ENCODE measurements at regions not wholly inside any gene's neighbourhood (a gene's known extent, or its start where the extent isn't known, plus 50 kb on each side); places are given as distances from the start of the nearest gene placed in this dataset.

GRCh38 chr2:120596191-120596811 lies 139.4 kb upstream of the GLI2 start:
- Mint-ChIP-seq H3K4me1 (no peaks in the 10 kb centered on the region), H3K4me3 (no peak overlapping the region), H3K36me3 (no peaks in the 10 kb centered on the region), H3K27ac (no peak overlapping the region), H3K27me3 (peaks cover 23% of the 10 kb centered on the region), H3K9me3 (no peaks in the 10 kb centered on the region)
- CTCF ChIA-PET: no interaction called here
- no peak for DNase-seq

- H3K27ac Mint-ChIP-seq: no peak overlapping the region
- CTCF ChIA-PET: no interaction called here
- DNase-seq: no peak
- no peaks in the 10 kb centered on the region for H3K4me1 Mint-ChIP-seq
- no peaks in the 10 kb centered on the region for H3K9me3 Mint-ChIP-seq
- peaks cover 15% of the 10 kb centered on the region for H3K27me3 Mint-ChIP-seq
- H3K4me3 Mint-ChIP-seq: no peak overlapping the region
- no peaks in the 10 kb centered on the region for H3K36me3 Mint-ChIP-seq
Observed at GRCh38 chr2:120596990-120597594, 138.6 kb upstream of the GLI2 start.

GRCh38 chr2:120597595-120598193 lies 138.0 kb upstream of the GLI2 start:
- Mint-ChIP-seq H3K4me3 (no peak overlapping the region), H3K4me1 (no peaks in the 10 kb centered on the region), H3K27ac (no peak overlapping the region), H3K36me3 (no peaks in the 10 kb centered on the region), H3K9me3 (no peaks in the 10 kb centered on the region), H3K27me3 (peaks cover 13% of the 10 kb centered on the region)
- CTCF ChIA-PET: no interaction called here
- no peak for DNase-seq

GRCh38 chr2:120598416-120598815 lies 137.3 kb upstream of the GLI2 start:
- DNase-seq: no peak
- Mint-ChIP-seq H3K27ac (no peak overlapping the region), H3K36me3 (no peaks in the 10 kb centered on the region), H3K4me3 (no peak overlapping the region), H3K4me1 (no peaks in the 10 kb centered on the region), H3K27me3 (peaks cover 13% of the 10 kb centered on the region), H3K9me3 (no peaks in the 10 kb centered on the region)
- CTCF ChIA-PET: no interaction called here

- H3K27ac Mint-ChIP-seq: no peak overlapping the region
- H3K4me1 Mint-ChIP-seq: no peaks in the 10 kb centered on the region
- peaks cover 8% of the 10 kb centered on the region for H3K27me3 Mint-ChIP-seq
Observed at GRCh38 chr2:120599072-120599471, 136.6 kb upstream of the GLI2 start.

GRCh38 chr2:120599656-120600055 lies 136.0 kb upstream of the GLI2 start:
- DNase-seq: no peak
- CTCF ChIA-PET: no interaction called here
- no peak overlapping the region for H3K4me3 Mint-ChIP-seq
- H3K27ac Mint-ChIP-seq: no peak overlapping the region
- no peaks in the 10 kb centered on the region for H3K4me1 Mint-ChIP-seq
- no peaks in the 10 kb centered on the region for H3K9me3 Mint-ChIP-seq
- peaks cover 8% of the 10 kb centered on the region for H3K27me3 Mint-ChIP-seq
- no peaks in the 10 kb centered on the region for H3K36me3 Mint-ChIP-seq

More at GRCh38 chr2:120599072-120599471, 136.6 kb upstream of the GLI2 start:
- no peak for DNase-seq
- Mint-ChIP-seq H3K9me3 (no peaks in the 10 kb centered on the region), H3K36me3 (no peaks in the 10 kb centered on the region), H3K4me3 (no peak overlapping the region)
- CTCF ChIA-PET: no interaction called here

- no peak for DNase-seq
- Mint-ChIP-seq H3K36me3 (no peaks in the 10 kb centered on the region), H3K9me3 (no peaks in the 10 kb centered on the region), H3K27ac (no peak overlapping the region), H3K4me3 (no peak overlapping the region), H3K4me1 (no peaks in the 10 kb centered on the region), H3K27me3 (peaks cover 11% of the 10 kb centered on the region)
- CTCF ChIA-PET: no interaction called here
Observed at GRCh38 chr2:120600335-120600734, 135.3 kb upstream of the GLI2 start.

- H3K27ac Mint-ChIP-seq: no peak overlapping the region
- no peaks in the 10 kb centered on the region for H3K4me1 Mint-ChIP-seq
- no peaks in the 10 kb centered on the region for H3K9me3 Mint-ChIP-seq
- DNase-seq: no peak
- H3K4me3 Mint-ChIP-seq: no peak overlapping the region
- H3K27me3 Mint-ChIP-seq: peaks cover 12% of the 10 kb centered on the region
- CTCF ChIA-PET: no interaction called here
- no peaks in the 10 kb centered on the region for H3K36me3 Mint-ChIP-seq
Observed at GRCh38 chr2:120600786-120601185, 134.9 kb upstream of the GLI2 start.

- no peak overlapping the region for H3K4me3 Mint-ChIP-seq
- no peaks in the 10 kb centered on the region for H3K36me3 Mint-ChIP-seq
- peaks cover 13% of the 10 kb centered on the region for H3K27me3 Mint-ChIP-seq
- H3K4me1 Mint-ChIP-seq: no peaks in the 10 kb centered on the region
- CTCF ChIA-PET: interaction anchor here (1.0 kb wide), 1 partner anchor 79 kb away, joined by 5 read pairs; no protein-coding TSS in a partner anchor
- H3K9me3 Mint-ChIP-seq: no peaks in the 10 kb centered on the region
- no peak overlapping the region for H3K27ac Mint-ChIP-seq
- no peak for DNase-seq
Observed at GRCh38 chr2:120601566-120601965, 134.1 kb upstream of the GLI2 start.

GRCh38 chr2:120602251-120602650 lies 133.4 kb upstream of the GLI2 start:
- Mint-ChIP-seq H3K36me3 (no peaks in the 10 kb centered on the region), H3K9me3 (no peaks in the 10 kb centered on the region), H3K4me3 (no peak overlapping the region), H3K27me3 (peaks cover 19% of the 10 kb centered on the region), H3K27ac (no peak overlapping the region), H3K4me1 (no peaks in the 10 kb centered on the region)
- CTCF ChIA-PET: interaction anchor here (1.0 kb wide), 1 partner anchor 78 kb away, joined by 5 read pairs; no protein-coding TSS in a partner anchor
- no peak for DNase-seq

GRCh38 chr2:120604767-120605166 lies 130.9 kb upstream of the GLI2 start:
- Mint-ChIP-seq H3K27ac (no peak overlapping the region), H3K27me3 (peaks cover 26% of the 10 kb centered on the region), H3K4me3 (no peak overlapping the region), H3K9me3 (no peaks in the 10 kb centered on the region), H3K4me1 (no peaks in the 10 kb centered on the region), H3K36me3 (no peaks in the 10 kb centered on the region)
- CTCF ChIA-PET: no interaction called here
- no peak for DNase-seq

- H3K4me1 Mint-ChIP-seq: no peaks in the 10 kb centered on the region
- CTCF ChIA-PET: interaction anchor here (1.5 kb wide), 1 partner anchor 75 kb away, joined by 4 read pairs; no protein-coding TSS in a partner anchor
- no peaks in the 10 kb centered on the region for H3K36me3 Mint-ChIP-seq
- H3K27me3 Mint-ChIP-seq: peaks cover 26% of the 10 kb centered on the region
- no peak overlapping the region for H3K27ac Mint-ChIP-seq
- H3K9me3 Mint-ChIP-seq: no peaks in the 10 kb centered on the region
- no peak for DNase-seq
- H3K4me3 Mint-ChIP-seq: no peak overlapping the region
Observed at GRCh38 chr2:120605231-120605935, 130.3 kb upstream of the GLI2 start.

GRCh38 chr2:120606280-120606679 lies 129.4 kb upstream of the GLI2 start:
- Mint-ChIP-seq H3K9me3 (no peaks in the 10 kb centered on the region), H3K4me3 (no peak overlapping the region), H3K4me1 (no peaks in the 10 kb centered on the region), H3K36me3 (no peaks in the 10 kb centered on the region), H3K27me3 (peaks cover 26% of the 10 kb centered on the region), H3K27ac (no peak overlapping the region)
- CTCF ChIA-PET: interaction anchor here (1.5 kb wide), 1 partner anchor 74 kb away, joined by 4 read pairs; no protein-coding TSS in a partner anchor
- no peak for DNase-seq

GRCh38 chr2:120606931-120607330 lies 128.7 kb upstream of the GLI2 start:
- Mint-ChIP-seq H3K36me3 (no peaks in the 10 kb centered on the region), H3K27ac (no peak overlapping the region)

More at GRCh38 chr2:120606931-120607330, 128.7 kb upstream of the GLI2 start:
- no peak for DNase-seq
- H3K4me3 Mint-ChIP-seq: no peak overlapping the region
- H3K9me3 Mint-ChIP-seq: no peaks in the 10 kb centered on the region
- CTCF ChIA-PET: no interaction called here
- peaks cover 26% of the 10 kb centered on the region for H3K27me3 Mint-ChIP-seq
- H3K4me1 Mint-ChIP-seq: no peaks in the 10 kb centered on the region
